ENCODE measurements at regions not wholly inside any gene's neighbourhood (a gene's known extent, or its start where the extent isn't known, plus 50 kb on each side); places are given as distances from the start of the nearest gene placed in this dataset.

- WGBS, 2 donors, result 85 to 95% methylated on average over 3 of the region's 3 CpGs
- Histone ChIP-seq H3K9me3 (no peaks in the 10 kb centered on the region), H3K4me3 (replicated peaks in 1 of 3) (no peak overlapping the region), H3K27ac (no peak overlapping the region), H3K36me3 (no peaks in the 10 kb centered on the region), H3K4me1 (peaks cover 0 to 2% of the 10 kb centered on the region in 2 donors), H3K27me3 (no peaks in the 10 kb centered on the region)
- no peak for DNase-seq
- intact Hi-C loops (cut with DNase I), result no loop called here
- TF ChIP-seq POLR2A (IDR thresholded peaks at IDR 0.05), result no peak
- no peak for TF ChIP-seq CTCF (IDR thresholded peaks at IDR 0.05)
Measured at GRCh38 chr5:152102057-152102456, 177.4 kb upstream of the GLRA1 start.

DNA sequence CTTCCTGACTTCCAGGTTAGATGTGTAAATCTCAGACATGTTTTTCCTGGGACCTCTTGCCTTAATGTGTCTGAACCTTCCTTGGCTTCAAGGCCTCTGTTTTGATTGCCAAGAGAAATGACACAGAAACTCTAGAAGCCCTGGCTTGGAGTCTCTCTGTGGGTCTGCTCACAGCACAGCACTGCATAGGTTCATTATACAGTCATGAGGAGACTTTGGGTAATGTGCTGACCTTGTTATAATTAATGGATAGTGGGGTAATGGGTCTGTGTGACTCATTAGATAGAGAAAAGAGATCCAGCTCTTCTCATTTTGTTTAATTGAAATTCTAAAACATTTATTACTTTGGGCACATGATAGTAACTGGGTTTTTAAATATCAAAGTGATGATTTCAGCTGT lies 175.8 kb upstream of the GLRA1 start:
- Histone ChIP-seq H3K27me3 (no peaks in the 10 kb centered on the region), H3K36me3 (no peaks in the 10 kb centered on the region), H3K27ac (no peak overlapping the region), H3K9me3 (no peaks in the 10 kb centered on the region), H3K4me3 (replicated peaks in 1 of 3) (no peak overlapping the region), H3K4me1 (no peaks in the 10 kb centered on the region)
- intact Hi-C loops (cut with DNase I), result no loop called here
- no peak for DNase-seq
- no peak for TF ChIP-seq POLR2A (IDR thresholded peaks at IDR 0.05)
- TF ChIP-seq CTCF (IDR thresholded peaks at IDR 0.05), result no peak

DNA sequence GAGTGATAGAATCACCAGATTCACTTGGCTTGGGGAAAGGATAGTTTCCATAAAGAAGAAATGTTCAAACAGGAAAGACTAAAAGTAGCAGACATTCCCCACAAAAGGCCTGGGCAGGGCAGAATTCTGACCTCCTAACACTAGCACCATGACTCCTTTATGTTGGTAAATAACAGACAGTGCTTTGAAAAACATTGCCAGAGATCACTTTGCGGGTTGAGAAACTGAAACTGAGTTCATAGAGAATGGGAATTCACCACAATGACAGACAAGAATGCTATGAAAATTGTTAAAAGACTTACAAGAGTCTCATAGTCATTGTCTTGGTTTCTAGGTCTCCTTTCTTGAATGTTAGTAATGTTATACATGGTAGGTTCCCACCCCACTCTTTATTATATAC lies 172.5 kb upstream of the GLRA1 start:
- WGBS, 2 donors, result 65 to 83% methylated on average over 1 of the region's 1 CpG

DNA sequence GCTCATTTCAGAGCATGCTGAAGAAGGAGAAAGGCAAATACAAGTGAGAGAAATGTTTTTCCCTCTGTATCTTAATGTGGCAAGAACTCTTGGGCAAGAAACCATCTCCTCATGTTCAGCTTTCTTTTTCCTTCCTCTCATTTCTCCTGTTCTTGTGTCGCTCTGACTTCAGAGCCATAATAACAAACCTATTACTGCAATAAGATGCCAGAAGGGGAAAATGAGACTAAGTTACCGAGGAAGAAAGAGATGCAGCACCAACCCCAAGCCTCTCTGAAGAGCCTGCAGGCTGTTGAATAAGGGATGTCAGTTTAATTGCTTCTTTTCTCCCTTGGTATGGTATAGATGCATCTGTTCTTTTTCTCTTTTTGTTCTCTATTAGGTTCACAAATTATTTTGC lies 170.1 kb upstream of the GLRA1 start:
- Histone ChIP-seq H3K27me3 (no peaks in the 10 kb centered on the region), H3K27ac (no peak overlapping the region), H3K9me3 (no peaks in the 10 kb centered on the region), H3K4me1 (no peaks in the 10 kb centered on the region), H3K4me3 (replicated peaks in 1 of 3) (no peak overlapping the region), H3K36me3 (no peaks in the 10 kb centered on the region)
- no peak for DNase-seq
- TF ChIP-seq POLR2A (IDR thresholded peaks at IDR 0.05) (no peak), CTCF (IDR thresholded peaks at IDR 0.05) (no peak)
- WGBS, 2 donors, result 66 to 78% methylated on average over 2 of the region's 2 CpGs
- intact Hi-C loops (cut with DNase I), result no loop called here

More for the DNA sequence above, 172.5 kb upstream of the GLRA1 start:
- no peak for DNase-seq
- Histone ChIP-seq H3K27me3 (no peaks in the 10 kb centered on the region), H3K27ac (no peak overlapping the region), H3K4me1 (no peaks in the 10 kb centered on the region), H3K36me3 (no peaks in the 10 kb centered on the region), H3K4me3 (replicated peaks in 1 of 3) (no peak overlapping the region), H3K9me3 (no peaks in the 10 kb centered on the region)
- no peak for TF ChIP-seq POLR2A (IDR thresholded peaks at IDR 0.05)
- no peak for TF ChIP-seq CTCF (IDR thresholded peaks at IDR 0.05)
- intact Hi-C loops (cut with DNase I), result no loop called here

DNA sequence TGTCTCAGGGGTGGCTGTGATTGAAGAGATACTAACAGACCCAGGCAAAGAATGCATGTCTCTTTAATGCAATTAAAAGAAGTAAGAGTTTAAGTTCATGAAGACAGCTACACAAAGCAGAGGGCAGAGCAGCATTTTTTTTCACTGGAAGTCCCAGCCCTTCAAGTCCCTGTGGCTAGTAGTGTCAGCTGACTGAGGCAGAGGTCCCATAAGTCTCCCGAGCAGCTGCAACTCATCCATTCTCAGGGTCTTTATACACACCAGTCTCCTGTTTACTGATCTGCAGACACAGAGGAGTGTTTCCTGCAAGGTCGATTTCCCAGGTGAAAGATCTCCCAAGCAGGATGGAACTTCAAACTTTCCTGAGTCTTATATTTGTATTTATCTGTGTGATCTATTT lies 169.4 kb upstream of the GLRA1 start:
- intact Hi-C loops (cut with DNase I), result no loop called here
- H3K4me3 ChIP-seq (replicated peaks in 1 of 3), result no peak overlapping the region
- no peaks in the 10 kb centered on the region for H3K4me1 ChIP-seq
- H3K9me3 ChIP-seq, result no peaks in the 10 kb centered on the region
- TF ChIP-seq POLR2A (IDR thresholded peaks at IDR 0.05) (no peak), CTCF (IDR thresholded peaks at IDR 0.05) (no peak)
- 43 to 74% methylated on average over 2 of the region's 2 CpGs for WGBS, 2 donors
- H3K27me3 ChIP-seq, result no peaks in the 10 kb centered on the region
- H3K27ac ChIP-seq, result no peak overlapping the region
- no peak for DNase-seq
- H3K36me3 ChIP-seq, result no peaks in the 10 kb centered on the region

All from thyroid gland (tissue), 4 donors.